ENCODE measurements at regions not wholly inside any gene's neighbourhood (a gene's known extent, or its start where the extent isn't known, plus 50 kb on each side); places are given as distances from the start of the nearest gene placed in this dataset.

DNA sequence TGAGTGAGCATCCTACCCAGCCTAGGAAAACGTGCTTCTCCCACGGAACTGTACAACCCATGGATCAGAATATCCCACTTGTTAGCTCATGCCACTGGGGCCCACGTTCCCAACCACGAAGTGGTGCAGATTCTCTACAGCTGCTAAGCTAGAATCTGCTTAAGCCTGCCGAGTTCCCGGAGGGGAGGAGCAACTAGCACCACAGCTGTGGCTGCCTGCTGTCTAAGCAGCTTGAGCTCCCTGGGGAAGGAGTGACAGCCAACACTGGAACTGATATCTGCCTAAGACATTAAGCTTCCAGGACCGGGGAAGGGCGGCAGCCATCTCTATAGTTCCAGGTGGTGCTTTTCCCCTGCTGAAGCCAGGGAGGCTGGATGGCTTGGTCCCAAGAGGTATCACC lies 334.7 kb upstream of the CHRM2 start:
- TF ChIP-seq, protein P1, sequence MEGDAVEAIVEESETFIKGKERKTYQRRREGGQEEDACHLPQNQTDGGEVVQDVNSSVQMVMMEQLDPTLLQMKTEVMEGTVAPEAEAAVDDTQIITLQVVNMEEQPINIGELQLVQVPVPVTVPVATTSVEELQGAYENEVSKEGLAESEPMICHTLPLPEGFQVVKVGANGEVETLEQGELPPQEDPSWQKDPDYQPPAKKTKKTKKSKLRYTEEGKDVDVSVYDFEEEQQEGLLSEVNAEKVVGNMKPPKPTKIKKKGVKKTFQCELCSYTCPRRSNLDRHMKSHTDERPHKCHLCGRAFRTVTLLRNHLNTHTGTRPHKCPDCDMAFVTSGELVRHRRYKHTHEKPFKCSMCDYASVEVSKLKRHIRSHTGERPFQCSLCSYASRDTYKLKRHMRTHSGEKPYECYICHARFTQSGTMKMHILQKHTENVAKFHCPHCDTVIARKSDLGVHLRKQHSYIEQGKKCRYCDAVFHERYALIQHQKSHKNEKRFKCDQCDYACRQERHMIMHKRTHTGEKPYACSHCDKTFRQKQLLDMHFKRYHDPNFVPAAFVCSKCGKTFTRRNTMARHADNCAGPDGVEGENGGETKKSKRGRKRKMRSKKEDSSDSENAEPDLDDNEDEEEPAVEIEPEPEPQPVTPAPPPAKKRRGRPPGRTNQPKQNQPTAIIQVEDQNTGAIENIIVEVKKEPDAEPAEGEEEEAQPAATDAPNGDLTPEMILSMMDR (conservative IDR thresholded peaks at IDR 0.05; ENCODE audit: low read depth, low read length) = no peak
- TF ChIP-seq EZH2 (IDR thresholded peaks at IDR 0.05; ENCODE audit: borderline replicate concordance, low read depth, low read length, poor library complexity, severe bottlenecking) = no peak

Data from A673 (cell line).